MG63 (cell line): ENCODE measurements at regions not wholly inside any gene's neighbourhood (a gene's known extent, or its start where the extent isn't known, plus 50 kb on each side); places are given as distances from the start of the nearest gene placed in this dataset.
A peak's percentile ranks its signal among the peaks of the same experiment; 100 is the strongest.

Experiments
- DNase-seq: peaks from one replicate; pipeline ENCODE4 v3.0.0-alpha.2; 2020
- H3K27me3 ChIP-seq: fragments of 250-450 bp; sonication (Bioruptor Pico); 2 replicates; pipeline ENCODE4 v1.5.1; 2020; ENCODE audit warnings: mild to moderate bottlenecking, moderate library complexity
- H3K36me3 ChIP-seq: fragments of 250-450 bp; sonication (Bioruptor Pico); 2 replicates; pipeline ENCODE4 v1.5.1; 2020; ENCODE audit warnings: mild to moderate bottlenecking, moderate library complexity
- H3K4me3 ChIP-seq: fragments of 250-450 bp; sonication (Bioruptor Pico); 2 replicates; pipeline ENCODE4 v1.5.1; 2020; ENCODE audit warnings: mild to moderate bottlenecking, moderate library complexity
- H3K9me3 ChIP-seq: fragments of 250-450 bp; sonication (Bioruptor Pico); 2 replicates; pipeline ENCODE4 v1.5.1; 2020; ENCODE audit warnings: mild to moderate bottlenecking, moderate library complexity

- Histone ChIP-seq H3K9me3 (no peaks in the 10 kb centered on the region), H3K4me3 (no peak overlapping the region), H3K27me3 (no peaks in the 10 kb centered on the region), H3K36me3 (no peaks in the 10 kb centered on the region)
- no peak for DNase-seq
These were observed 555.4 kb downstream of the SLC4A3 start for GRCh38 chr2:220182790-220183189.

GRCh38 chr2:220185766-220186305 lies 558.4 kb downstream of the SLC4A3 start:
- no peak overlapping the region for H3K4me3 ChIP-seq
- H3K27me3 ChIP-seq = no peaks in the 10 kb centered on the region
- no peaks in the 10 kb centered on the region for H3K9me3 ChIP-seq
- DNase-seq = no peak
- no peaks in the 10 kb centered on the region for H3K36me3 ChIP-seq

- Histone ChIP-seq H3K36me3 (no peaks in the 10 kb centered on the region), H3K9me3 (no peaks in the 10 kb centered on the region), H3K27me3 (no peaks in the 10 kb centered on the region), H3K4me3 (no peak overlapping the region)
- DNase-seq = peak; percentile 66
These were observed 560.6 kb downstream of the SLC4A3 start for GRCh38 chr2:220188031-220188430.

GRCh38 chr2:220191031-220191430 lies 563.6 kb downstream of the SLC4A3 start:
- Histone ChIP-seq H3K9me3 (0 out of 2 replicates have a peak, but pooled peaks cover 2% of the 10 kb centered on the region), H3K27me3 (no peaks in the 10 kb centered on the region), H3K4me3 (no peak overlapping the region), H3K36me3 (no peaks in the 10 kb centered on the region)
- no peak for DNase-seq

- no peaks in the 10 kb centered on the region for H3K27me3 ChIP-seq
- no peaks in the 10 kb centered on the region for H3K36me3 ChIP-seq
- DNase-seq = no peak
- peaks cover 4% of the 10 kb centered on the region; the same call in 1 of the 2 replicates for H3K9me3 ChIP-seq
- no peak overlapping the region for H3K4me3 ChIP-seq
These were observed 564.3 kb downstream of the SLC4A3 start for GRCh38 chr2:220191737-220192136.

- H3K27me3 ChIP-seq = no peaks in the 10 kb centered on the region
- peak; percentile 53 for DNase-seq
These were observed 565.7 kb downstream of the SLC4A3 start for GRCh38 chr2:220192994-220193753.

GRCh38 chr2:220194630-220195584 lies 567.5 kb downstream of the SLC4A3 start:
- peaks cover 4% of the 10 kb centered on the region; the same call in 1 of the 2 replicates for H3K9me3 ChIP-seq
- no peak overlapping the region for H3K4me3 ChIP-seq
- DNase-seq = no peak
- no peaks in the 10 kb centered on the region for H3K27me3 ChIP-seq
- no peaks in the 10 kb centered on the region for H3K36me3 ChIP-seq

More at GRCh38 chr2:220192994-220193753, 565.7 kb downstream of the SLC4A3 start:
- no peaks in the 10 kb centered on the region for H3K36me3 ChIP-seq
- peaks cover 4% of the 10 kb centered on the region; the same call in 1 of the 2 replicates for H3K9me3 ChIP-seq
- no peak overlapping the region for H3K4me3 ChIP-seq

GRCh38 chr2:220198896-220199295 lies 571.5 kb downstream of the SLC4A3 start:
- DNase-seq = no peak

GRCh38 chr2:220202066-220202465 lies 574.6 kb downstream of the SLC4A3 start:
- no peak for DNase-seq
- Histone ChIP-seq H3K9me3 (peaks cover 2% of the 10 kb centered on the region), H3K27me3 (no peaks in the 10 kb centered on the region), H3K36me3 (no peaks in the 10 kb centered on the region), H3K4me3 (no peak overlapping the region)

More at GRCh38 chr2:220198896-220199295, 571.5 kb downstream of the SLC4A3 start:
- no peaks in the 10 kb centered on the region for H3K36me3 ChIP-seq
- peaks cover 5% of the 10 kb centered on the region for H3K9me3 ChIP-seq
- H3K27me3 ChIP-seq = no peaks in the 10 kb centered on the region
- no peak overlapping the region for H3K4me3 ChIP-seq

GRCh38 chr2:220209093-220209492 lies 581.7 kb downstream of the SLC4A3 start:
- Histone ChIP-seq H3K36me3 (no peaks in the 10 kb centered on the region), H3K9me3 (no peaks in the 10 kb centered on the region; the same call in 1 of the 2 replicates), H3K27me3 (no peaks in the 10 kb centered on the region), H3K4me3 (no peak overlapping the region)
- DNase-seq = no peak

GRCh38 chr2:220209751-220210150 lies 582.3 kb downstream of the SLC4A3 start:
- Histone ChIP-seq H3K36me3 (no peaks in the 10 kb centered on the region), H3K27me3 (no peaks in the 10 kb centered on the region), H3K9me3 (no peaks in the 10 kb centered on the region), H3K4me3 (no peak overlapping the region)
- DNase-seq = no peak

- no peak for DNase-seq
These were observed 585.1 kb downstream of the SLC4A3 start for GRCh38 chr2:220212296-220213080.

GRCh38 chr2:220215785-220216184 lies 588.4 kb downstream of the SLC4A3 start:
- no peaks in the 10 kb centered on the region for H3K9me3 ChIP-seq

More at GRCh38 chr2:220212296-220213080, 585.1 kb downstream of the SLC4A3 start:
- Histone ChIP-seq H3K4me3 (no peak overlapping the region), H3K27me3 (no peaks in the 10 kb centered on the region), H3K36me3 (no peaks in the 10 kb centered on the region), H3K9me3 (no peaks in the 10 kb centered on the region)

GRCh38 chr2:220219371-220219770 lies 591.9 kb downstream of the SLC4A3 start:
- Histone ChIP-seq H3K4me3 (no peak overlapping the region), H3K27me3 (no peaks in the 10 kb centered on the region), H3K36me3 (no peaks in the 10 kb centered on the region), H3K9me3 (no peaks in the 10 kb centered on the region)
- DNase-seq = no peak

More at GRCh38 chr2:220215785-220216184, 588.4 kb downstream of the SLC4A3 start:
- H3K27me3 ChIP-seq = no peaks in the 10 kb centered on the region
- H3K4me3 ChIP-seq = no peak overlapping the region
- H3K36me3 ChIP-seq = no peaks in the 10 kb centered on the region
- no peak for DNase-seq

- Histone ChIP-seq H3K9me3 (no peaks in the 10 kb centered on the region), H3K4me3 (no peak overlapping the region), H3K36me3 (no peaks in the 10 kb centered on the region), H3K27me3 (no peaks in the 10 kb centered on the region)
- DNase-seq = no peak
These were observed 592.6 kb downstream of the SLC4A3 start for GRCh38 chr2:220220009-220220408.

GRCh38 chr2:220221992-220222391 lies 594.6 kb downstream of the SLC4A3 start:
- H3K4me3 ChIP-seq = no peak overlapping the region
- no peaks in the 10 kb centered on the region for H3K9me3 ChIP-seq
- DNase-seq = no peak
- H3K36me3 ChIP-seq = no peaks in the 10 kb centered on the region
- no peaks in the 10 kb centered on the region for H3K27me3 ChIP-seq
